DMS 273 (cell line): ENCODE measurements at regions not wholly inside any gene's neighbourhood (a gene's known extent, or its start where the extent isn't known, plus 50 kb on each side); places are given as distances from the start of the nearest gene placed in this dataset.
A peak's percentile ranks its signal among the peaks of the same experiment; 100 is the strongest.

Experiments used
- DNase-seq: peaks from one replicate; lab custom pipeline; 2025; ENCODE audit not compliant: unreplicated experiment; lab: John Stamatoyannopoulos, UW

DNA sequence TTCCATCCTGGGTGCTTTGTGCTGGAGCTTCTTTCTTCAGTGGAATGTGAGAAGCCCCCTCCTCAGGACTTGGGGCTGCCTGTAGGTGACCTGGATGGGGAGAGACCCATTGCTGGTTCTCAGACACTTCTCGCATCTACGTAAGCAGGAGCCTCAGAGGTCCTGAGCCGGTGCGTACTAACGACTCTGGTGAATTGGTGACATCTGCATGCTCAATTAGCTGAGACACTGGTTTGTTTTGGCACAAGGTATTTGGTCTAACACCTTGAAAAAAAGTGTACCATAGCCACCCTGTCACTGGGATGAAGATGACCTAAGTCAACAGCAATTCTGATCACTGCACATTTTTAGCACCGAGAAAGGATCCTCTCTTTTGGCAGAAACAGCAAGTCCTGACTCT lies 57.7 kb downstream of the LRRC30 start:
- no peak for DNase-seq

DNA sequence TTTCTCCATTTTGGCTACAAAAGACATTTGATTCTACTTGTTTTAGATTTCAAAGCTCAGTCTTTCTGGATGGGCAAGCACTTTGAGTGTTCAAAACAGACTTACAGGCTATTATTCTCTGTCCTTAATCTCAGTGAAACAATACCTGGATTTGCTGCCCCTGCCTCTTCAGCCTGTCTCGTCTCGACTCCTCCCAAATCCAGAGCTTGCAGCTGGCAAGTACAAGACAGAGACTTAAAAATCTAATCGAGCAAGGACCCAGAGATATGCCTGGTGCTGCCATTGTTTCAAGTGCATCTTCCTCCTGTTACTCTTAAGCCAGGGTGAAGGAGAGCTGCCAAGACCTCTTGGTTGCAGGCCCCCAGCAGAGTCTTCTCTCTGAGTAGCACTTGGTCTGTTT lies 59.2 kb downstream of the LRRC30 start:
- DNase-seq, result no peak

GRCh38 chr18:7291046-7291445 lies 60.2 kb downstream of the LRRC30 start:
- no peak for DNase-seq

GRCh38 chr18:7298149-7298548 lies 67.3 kb downstream of the LRRC30 start:
- DNase-seq, result no peak

GRCh38 chr18:7301094-7301493 lies 70.2 kb downstream of the LRRC30 start:
- no peak for DNase-seq

DNA sequence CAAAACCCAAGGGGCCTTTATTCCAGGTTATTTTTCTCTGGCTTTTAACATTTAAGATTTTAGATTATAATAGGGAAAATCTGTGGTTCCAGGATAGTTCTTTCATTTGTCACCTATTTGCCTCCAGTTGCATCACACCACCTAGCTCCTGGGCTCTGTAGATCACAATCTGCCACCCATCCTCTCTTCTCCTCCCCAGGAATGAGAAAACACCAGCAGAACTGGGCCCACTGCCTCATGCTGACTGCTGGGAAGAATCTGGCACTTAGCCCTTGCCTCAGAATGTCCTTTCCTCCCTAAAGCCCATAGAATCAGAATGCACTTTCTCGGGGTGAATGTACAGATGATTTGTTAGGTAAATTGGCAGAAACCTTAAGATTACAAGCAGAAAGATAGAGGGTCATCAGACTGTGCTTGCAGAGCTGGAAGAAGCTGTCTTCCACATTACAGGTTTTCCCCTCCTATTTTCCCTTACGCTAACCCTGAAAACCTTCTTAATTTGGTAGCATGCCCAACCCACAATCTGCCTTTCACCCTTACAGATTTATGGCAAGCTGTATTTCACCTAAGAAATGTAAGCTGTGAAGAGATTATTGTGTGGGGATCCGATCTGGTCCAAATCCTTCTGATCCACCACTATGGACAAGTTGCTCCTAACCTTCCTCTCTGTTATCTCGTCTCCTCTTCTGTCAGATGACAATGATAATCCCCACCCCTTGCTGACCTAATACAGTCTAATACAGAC lies 72.6 kb downstream of the LRRC30 start:
- no peak for DNase-seq

DNA sequence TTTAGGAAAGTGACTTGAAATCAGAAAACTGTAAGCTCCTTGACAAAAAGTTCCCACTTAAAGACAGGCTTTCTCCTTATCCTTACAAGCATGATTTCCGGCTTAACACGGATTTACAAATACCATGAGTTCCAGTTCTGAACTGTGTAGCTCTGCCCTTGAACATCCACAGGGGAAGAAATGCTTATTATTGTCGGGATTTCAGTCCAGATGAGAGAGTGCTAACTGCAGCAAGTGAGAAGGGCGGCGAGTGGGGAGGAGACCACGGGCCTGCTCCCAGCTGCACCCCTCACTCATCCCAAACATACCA lies 73.1 kb downstream of the LRRC30 start:
- no peak for DNase-seq

- DNase-seq, result no peak
These were observed 74.5 kb downstream of the LRRC30 start for GRCh38 chr18:7305416-7305815.

DNA sequence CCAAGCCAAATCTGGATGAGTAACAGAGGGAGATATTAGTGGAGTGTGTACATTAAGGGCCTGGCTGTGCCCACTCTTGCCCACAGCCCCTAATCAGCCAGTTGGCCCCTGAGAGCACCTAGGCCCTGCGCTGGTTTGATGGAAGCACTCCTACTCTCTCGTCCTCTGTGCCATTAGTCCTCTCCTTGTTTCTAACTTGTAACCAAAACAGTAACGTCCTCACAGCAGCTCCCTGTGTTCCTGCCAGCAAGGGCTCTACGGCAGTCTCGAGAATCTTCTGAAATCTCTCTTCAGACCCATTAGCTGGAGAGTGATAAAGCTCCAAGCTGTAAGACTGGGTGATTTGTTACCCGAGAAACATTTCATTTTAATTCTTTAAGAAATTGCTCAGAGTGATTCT lies 76.1 kb downstream of the LRRC30 start:
- DNase-seq, result no peak

- no peak for DNase-seq
These were observed 76.6 kb downstream of the LRRC30 start for GRCh38 chr18:7307526-7307925.

DNA sequence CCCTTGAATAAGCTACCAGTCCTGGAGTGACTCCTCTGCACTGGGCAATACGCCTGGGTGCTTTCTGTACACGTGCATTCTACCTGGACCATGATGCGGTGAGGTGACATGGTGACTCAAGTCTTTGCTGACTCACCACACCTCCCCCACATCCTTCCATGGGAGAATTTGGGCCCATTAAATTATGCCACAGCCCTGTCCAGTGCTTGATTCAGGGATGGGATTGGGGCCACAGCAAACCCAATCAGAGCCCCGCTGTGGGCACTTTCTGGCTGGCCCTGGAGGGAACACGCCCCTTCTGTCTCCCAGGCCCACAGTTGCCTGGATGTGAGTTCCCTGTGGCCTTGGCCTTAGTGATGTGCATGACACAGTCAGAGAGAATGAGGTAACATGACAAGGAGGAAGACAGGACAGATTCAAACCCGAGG lies 86.9 kb downstream of the LRRC30 start:
- DNase-seq, result no peak

- DNase-seq, result no peak
These were observed 88.3 kb downstream of the LRRC30 start for GRCh38 chr18:7319161-7319560.

DNA sequence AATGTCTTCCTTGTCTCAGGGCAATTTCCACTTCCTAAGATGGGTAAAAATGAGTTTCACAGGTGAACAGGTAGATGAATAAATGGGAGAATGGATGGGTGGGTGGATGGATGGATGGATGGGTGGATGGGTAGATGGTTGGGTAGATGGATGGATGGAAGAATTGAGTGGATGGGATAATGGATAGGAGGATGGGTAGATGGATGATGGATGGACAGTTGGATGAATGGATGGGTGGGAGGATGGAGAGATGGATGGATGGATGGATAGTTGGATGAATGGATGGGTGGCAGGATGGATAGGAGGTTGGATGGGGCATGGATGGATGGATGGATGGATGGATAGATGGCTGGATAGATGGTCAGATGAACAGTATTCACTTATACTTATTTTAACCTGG lies 90.9 kb downstream of the LRRC30 start:
- DNase-seq, result no peak

DNA sequence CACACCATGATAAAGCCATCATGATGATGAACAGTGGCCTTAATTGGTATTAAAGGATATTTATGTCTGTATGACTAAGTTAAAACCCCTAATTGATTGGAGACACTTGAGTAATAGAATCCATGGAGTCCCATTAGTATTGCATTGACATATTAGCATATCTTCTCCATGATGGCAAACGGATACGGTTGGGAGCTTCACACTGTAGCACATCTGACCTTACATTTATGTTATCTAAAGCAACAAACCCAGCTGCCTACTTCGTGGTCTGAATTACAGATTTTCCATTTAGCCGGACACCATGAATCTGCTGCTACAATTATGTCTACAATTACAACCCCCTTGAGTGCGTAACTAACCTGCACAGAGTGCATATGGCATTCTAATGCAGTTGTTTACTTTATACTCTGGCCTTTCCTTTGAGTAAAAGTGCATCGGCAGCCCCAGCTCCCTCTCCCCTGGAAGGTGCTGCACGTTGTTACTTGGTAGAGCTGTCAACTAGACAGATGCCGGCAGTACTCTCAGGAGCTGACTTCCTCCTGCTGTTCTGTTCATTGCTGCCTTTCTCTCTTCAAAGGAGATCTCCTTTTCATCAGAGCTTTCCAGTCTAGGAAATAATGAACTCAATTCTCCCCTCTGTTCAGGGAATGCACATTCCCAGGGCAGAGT lies 92.1 kb downstream of the LRRC30 start:
- peak; percentile 25 for DNase-seq

- DNase-seq, result no peak
These were observed 94.2 kb downstream of the LRRC30 start for GRCh38 chr18:7325126-7325430.

DNA sequence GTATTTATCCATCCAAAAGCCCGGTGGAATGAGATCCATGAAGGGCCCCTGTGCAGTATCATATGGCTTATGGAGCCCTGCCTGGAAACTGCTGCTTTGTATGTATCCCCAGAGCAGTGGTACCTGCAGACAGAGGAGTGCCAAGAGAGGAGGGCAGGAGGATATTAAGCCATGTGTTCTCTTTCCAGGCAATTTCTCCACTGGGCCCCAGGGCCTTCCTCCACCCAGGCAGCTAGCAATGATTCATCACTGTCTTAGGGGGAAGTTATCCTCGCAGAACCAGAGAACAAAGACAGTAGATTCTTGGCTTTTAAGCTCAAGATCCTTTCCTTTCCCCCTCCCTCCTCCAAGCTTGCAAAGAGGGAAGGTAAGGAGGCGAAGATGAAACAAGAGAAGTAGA lies 98.1 kb downstream of the LRRC30 start:
- no peak for DNase-seq

DNA sequence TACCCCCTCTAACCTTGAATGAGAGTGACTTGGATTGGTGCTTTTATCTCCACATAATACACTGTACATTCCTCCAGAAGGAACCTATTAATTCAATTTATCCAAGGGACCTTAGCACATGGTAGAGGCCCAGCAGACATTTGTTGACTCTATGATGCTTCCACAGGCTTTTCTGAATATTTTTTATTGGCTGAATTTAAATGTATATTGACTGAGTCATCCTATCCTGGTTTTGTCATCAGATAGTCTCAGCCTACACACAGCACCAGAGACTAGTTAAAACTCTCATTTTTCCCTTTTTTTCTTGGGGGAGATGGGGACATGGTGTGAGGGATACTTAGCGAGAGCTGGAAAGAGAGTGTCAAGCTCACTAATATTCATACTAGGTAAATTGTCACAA lies 101.6 kb downstream of the LRRC30 start:
- no peak for DNase-seq

DNA sequence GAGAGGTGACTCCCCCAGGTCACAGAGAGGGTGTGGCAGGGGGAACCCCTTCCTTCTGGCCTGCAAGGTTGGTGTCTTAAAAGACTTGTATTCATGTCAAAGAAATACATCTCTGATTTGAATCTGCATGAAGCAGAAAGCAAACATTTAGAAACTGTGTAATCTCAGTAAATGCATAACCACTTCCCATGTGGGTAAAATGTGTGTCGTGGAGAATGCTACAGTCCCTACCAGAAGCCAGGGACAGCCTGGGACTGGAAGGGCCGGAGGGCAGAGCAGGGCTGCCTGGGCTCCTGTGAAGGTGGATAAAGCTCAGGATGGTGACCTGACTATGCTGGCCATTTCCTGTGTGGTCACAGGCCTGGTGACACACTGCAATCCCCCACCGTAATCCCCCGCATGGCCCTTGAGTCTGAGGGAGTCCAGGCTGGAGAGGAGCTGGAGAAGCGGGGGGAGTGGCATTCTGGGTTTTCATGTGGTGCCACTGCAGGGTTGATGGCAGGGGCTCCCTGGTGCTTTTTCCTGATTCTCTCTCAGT lies 102.2 kb downstream of the LRRC30 start:
- DNase-seq, result no peak

- no peak for DNase-seq
These were observed 104.2 kb downstream of the LRRC30 start for GRCh38 chr18:7334973-7335568.

- DNase-seq, result no peak
These were observed 105.7 kb downstream of the LRRC30 start for GRCh38 chr18:7336623-7337022.

- no peak for DNase-seq
These were observed 108.0 kb downstream of the LRRC30 start for GRCh38 chr18:7338846-7339245.

DNA sequence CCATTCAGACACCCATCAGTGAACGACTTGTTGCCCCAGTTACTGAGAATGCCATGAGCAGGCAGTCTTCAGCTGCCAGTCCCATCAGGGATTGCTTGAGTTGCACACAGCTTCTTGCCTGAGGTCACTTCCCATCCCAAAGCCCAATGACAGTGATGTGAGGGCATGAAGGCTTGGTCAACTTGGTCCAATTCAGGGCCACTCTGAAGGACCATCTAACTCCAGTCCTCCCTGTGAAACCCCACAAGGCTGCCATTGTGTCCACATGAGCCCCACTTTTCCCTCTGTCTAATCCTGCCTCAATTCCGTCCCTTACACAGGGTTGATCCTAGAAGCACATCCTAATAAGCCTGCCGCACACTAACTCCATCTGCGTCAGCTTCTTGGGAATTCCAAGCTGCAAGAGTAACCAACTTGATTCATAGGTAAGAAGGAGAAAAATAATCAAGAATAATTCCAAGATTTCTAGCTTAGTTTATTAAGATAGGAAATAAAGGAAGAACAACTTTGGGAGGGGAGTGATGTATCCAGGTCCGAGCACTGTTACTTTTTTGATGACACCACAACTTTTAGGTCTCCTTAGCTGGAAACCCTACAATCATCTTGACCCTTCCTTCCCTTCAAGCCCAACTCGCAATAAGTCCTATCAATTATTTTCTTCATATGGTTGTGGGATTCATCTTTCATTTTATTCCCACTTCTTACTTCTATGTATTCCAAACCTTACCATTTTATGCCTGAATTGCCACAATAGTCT lies 110.9 kb downstream of the LRRC30 start:
- DNase-seq, result no peak
